ENCODE measurements at regions not wholly inside any gene's neighbourhood (a gene's known extent, or its start where the extent isn't known, plus 50 kb on each side); places are given as distances from the start of the nearest gene placed in this dataset.

DNA sequence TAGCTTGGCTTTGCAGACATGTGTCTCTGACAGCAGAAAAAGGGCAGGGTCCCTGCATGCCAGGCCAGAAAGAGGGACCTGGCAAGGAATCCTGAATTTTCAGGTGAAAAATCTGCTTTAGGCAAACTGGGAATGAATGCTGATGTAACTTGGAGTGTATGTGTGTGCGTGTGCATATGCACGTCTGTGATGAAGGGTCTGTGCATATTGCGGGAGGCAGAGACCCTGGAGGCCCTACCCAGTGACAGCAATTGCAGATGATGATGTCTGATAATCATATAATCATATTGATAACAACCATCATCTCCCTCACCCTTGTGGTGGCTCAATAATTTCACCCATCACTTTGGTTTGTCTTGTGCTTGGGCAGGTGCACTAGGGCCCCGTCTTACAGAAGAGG is 80.7 kb upstream of the SDK2 start:
- DNase-seq, result no peak

DNA sequence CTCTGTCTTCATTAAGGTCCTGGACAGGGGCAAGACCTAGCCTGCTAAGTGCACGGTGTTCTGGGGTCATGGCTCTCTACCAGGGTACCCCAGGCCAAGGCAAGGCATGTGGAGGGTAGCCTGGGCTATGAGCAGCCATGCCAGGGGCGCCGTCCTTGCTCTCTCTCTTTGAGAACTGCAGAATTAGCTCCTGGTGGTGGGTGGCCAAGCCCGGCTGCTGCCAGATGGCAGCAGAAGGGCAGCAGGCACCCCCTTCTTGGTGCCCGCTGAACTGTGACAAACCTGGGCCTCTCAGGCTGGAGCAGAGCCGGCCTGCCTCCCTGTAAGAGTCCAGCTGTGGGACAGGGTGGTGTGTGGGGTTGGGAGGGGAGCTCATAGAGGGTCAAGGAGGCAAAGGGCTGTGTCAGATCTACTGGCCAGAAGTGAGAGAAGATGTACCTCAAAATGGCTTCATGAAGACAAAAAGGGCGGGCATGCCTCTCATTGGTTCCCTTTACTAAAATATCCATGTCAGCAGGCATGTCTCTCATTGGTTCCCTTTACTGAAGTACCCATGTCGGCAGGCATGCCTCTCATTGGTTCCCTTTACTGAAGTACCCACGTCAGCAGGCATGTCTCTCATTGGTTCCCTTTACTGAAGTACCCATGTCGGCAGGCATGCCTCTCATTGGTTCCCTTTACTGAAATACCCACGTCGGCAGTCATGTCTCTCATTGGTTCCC is 81.7 kb upstream of the SDK2 start:
- DNase-seq, result peak; percentile 22

DNA sequence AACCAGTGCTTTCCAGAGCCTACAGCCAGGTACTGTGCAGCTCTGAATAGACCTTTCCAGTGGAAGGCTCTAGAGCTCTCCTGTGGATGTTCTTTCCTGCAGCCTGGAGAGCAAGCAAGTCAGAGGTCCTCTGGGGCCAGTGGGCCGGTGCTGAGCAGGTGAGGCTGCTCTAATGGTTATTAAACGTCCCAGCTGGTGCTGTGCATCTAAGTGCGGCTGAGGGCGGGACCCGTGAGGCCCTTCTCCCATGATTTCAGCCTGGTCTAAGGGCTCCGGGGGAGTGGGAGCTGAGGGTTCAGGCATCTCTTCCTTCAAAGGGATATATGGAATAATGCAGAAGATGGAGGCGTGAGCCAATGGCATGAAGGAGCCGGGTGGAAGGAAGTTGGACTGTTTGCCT is 83.7 kb upstream of the SDK2 start:
- no peak for DNase-seq

DNA sequence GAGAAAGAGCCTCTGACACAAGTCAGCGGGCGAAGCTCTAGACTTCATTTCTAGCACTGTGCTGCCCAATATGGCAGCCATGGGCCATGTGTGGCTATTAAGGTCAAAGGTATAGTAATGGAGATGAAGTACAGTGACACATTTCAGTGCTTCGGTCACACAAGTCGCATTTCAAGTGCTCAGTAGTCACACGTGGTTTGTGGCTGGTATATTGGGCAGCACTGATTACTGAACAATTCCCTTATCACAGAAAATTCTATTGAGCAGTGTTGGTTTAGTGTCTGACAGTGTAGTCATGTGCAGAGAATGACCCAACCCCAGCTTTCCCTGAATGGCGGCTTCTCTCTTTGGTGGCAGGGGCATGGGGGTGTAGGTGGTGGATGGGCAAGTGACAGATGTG is 84.9 kb upstream of the SDK2 start:
- no peak for DNase-seq

DNA sequence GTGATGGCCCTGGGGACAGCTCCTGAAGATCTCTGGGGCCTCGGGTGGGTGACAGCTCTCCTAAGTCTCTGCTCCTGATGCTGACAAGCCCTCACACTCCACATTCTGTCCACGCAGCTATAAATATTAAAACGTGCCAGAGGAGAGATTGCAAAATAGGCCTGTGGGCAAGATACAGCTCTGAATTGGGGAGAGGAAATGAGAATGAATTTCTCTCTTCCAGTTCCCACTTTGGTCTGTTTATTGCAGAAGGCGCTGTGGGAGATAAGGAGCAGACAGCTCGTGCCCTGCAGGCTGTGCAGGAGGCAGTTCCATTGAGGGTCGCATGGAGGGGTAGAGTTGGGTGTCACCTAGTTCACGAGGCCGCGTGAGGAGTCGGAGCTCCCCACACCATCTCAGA is 87.5 kb upstream of the SDK2 start:
- DNase-seq, result no peak

DNA sequence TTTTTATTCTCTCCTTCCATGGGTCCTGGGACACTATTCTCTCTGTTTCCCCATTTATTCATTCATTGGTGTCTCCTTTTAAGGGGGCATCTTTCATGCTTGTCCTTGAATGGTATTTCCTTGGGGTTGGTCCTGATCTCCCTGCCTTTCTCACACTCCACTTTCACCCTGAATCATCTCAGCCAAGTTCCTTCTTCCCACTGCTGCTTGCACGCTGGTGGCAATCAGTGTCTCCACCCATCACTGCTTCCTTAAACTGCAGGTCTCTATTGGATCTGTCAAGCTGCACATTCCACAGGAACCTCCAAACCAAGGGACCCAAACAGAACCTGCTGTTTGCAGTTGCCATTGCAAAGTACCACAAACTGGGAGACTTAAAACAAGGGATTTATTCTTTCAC is 89.3 kb upstream of the SDK2 start:
- DNase-seq, result peak; percentile 29

DNA sequence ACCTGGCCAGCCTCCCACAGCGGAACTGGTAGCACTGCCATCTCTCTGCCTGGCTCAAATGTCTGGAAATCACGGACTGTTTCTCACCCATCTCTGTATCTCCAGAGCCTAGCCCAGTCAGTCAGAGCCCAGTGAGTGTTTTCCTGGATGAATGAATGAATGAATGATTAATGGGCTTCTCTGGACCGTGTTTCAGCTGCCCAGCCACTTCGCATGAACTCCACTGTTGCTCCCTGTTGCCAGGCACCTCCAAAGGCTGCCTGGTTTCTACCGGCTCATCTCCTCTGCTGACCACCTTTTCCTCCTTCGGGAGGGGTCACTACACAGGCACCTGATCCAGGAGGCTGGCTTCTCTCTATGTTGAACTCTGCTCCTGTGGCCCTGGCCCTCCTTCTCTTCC is 91.0 kb upstream of the SDK2 start:
- DNase-seq, result no peak

DNA sequence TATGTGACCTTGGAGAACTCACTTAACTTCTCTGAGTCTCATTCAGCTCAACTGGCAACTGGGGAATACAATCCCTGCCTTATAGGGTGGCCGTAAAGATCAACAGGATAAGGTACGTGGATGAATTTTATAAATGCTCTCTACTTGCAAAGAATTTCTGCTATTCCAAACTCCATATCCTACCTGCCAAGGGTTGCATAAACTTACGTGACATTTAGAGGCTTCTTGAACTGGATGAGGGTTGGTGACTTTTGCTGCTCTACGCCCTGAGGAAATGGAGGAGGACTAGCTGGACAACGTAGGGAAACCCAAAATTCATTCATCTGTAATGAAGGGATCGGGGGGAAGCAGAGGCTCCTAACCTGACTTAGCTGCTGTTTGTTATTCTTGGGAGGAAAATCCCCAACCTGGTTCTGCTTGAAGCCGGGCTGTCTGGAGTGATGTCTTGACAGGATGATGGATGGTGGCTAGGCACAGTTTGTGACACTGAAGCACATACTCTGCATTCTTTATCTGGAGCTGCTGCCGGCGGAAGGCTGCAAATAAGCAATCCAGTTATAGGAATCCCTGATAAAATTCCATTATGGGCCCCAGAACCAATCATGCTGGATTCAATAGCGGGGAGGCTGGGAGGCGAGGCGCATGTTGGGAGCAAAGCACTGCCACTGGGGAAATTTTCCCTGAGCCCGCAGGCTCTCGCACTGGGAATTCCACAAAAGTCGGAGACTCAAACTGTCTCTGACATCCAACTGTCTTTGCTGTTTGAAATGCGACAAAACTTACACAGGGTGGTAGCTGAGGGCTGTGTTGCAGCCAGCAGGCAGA is 94.7 kb upstream of the SDK2 start:
- DNase-seq, result no peak

DNA sequence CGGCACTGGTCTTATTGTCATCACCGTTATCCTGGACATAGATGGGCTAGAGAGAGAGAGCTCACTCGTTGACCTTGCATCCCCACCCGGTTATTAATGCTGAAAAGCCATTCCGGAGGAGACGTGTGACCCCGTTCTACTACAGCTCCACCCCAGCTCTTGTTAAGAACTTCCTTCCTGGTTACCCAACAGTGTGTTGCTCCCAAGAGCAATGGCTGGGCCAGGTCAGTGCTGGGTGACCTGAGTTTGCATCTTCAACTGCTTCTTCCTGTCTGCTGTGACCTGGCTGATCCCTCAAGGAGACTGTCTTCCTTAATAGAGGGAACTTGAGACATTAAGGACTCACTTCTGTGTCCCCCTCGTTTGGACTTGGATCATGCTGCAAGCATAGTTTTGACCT is 96.1 kb upstream of the SDK2 start:
- no peak for DNase-seq

DNA sequence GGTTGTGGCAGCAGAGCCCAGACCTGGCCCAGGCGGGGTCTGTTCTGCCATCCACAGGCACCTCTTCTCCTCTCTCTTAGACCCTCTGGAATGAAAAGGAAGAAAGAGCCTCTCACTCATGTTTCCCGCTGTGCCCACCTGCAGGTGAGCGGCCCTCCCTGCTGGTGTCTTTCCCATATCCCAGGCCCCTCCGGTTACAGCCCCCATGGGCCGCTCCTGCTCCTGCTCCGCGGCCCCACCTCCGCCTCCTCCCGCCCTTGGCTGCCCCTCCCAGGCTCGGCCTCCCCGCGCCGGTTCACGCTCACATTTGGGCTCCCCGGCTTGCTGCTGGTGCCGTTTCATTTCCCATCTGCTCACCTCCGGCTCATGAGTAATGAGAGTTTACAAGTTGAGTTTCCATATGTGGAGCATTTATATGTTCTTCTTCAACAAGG is 98.7 kb upstream of the SDK2 start:
- DNase-seq, result no peak

DNA sequence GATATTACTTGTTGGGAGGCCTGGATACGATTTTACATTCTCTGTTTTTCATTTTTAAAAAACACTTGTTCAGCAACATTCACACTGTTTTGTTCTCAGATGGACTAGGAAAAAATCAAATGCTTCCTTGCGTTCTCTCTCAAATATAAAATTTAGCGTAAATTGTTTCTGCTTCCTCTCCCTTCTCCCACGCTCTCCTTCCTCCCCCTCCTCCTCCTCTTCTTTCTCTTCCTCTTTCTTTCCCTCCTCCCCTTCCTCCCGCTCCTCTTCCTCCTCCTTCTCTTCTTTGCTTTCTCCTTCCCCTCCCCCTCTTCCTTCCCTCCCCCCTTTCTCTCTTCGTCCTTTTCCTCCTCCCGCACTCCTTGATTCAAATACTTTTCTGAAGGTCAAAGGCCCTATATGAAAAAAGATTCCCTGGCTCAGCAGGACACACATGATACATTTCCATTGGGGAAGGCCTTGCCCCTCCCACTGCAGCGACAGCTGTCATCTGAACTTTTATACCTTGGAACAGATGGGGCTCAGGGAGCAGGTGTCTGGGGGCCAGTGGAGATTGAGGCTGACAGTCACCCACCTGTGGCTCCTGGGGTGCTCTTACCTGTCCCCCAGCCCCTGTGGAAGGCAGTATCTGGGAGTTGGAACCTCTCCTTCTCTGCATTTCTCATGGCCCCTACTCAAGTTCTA is 99.4 kb upstream of the SDK2 start:
- no peak for DNase-seq

DNA sequence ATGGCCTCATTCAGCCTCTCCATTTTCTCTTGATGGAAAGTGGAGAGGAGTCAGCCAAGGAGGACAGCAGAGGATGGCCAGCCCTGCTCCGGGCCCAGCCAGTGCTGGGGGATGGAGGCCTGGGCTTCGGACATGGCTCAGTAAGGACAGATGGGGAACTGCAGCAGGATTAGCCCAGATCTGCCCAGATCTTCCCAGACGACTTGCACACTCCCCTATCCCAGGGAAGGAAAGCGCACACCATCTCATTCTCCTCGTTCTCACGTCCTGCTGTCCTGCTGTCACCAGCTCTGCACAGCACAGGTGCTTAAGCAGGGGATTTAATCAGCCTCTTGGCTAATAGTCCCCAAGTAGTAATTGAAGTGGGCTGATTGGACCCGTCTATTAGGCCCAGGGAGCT is 100.2 kb upstream of the SDK2 start:
- DNase-seq, result no peak

DNA sequence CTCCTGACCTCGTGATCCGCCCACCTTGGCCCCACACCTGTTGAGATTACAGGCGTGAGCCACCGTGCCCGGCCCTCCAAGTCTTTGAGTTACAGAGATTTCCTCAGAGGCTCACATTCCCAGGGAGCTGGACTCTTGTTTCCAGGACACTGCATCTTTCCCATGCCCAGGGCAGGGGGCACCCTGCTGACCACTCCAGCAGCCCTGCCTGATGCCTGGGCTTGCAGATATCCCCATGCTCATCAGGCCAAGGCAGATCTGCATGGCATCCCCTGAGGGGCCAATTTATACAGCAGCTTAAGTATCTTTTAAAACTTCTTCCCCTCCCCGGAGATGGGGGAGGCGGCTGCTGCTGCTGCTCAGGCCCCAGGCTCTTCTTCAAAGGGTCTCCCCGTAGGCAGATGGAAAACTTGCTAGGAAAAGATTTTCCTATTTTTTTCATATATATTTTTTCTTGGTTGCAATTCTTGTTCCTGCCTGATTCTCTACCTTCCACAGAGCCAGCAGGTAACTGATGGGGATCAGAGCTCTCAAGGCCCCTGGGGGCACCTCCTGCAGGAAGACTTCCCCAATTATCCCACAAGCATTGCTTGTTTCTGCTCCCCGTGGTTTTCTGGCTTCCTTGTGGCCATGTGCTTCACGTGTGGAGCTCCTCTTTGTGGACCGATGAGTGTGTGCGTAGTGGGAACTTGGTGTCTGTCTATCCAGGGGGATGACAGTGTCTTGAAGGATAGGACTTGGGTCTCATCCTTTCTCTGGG is 102.2 kb upstream of the SDK2 start:
- DNase-seq, result no peak

DNA sequence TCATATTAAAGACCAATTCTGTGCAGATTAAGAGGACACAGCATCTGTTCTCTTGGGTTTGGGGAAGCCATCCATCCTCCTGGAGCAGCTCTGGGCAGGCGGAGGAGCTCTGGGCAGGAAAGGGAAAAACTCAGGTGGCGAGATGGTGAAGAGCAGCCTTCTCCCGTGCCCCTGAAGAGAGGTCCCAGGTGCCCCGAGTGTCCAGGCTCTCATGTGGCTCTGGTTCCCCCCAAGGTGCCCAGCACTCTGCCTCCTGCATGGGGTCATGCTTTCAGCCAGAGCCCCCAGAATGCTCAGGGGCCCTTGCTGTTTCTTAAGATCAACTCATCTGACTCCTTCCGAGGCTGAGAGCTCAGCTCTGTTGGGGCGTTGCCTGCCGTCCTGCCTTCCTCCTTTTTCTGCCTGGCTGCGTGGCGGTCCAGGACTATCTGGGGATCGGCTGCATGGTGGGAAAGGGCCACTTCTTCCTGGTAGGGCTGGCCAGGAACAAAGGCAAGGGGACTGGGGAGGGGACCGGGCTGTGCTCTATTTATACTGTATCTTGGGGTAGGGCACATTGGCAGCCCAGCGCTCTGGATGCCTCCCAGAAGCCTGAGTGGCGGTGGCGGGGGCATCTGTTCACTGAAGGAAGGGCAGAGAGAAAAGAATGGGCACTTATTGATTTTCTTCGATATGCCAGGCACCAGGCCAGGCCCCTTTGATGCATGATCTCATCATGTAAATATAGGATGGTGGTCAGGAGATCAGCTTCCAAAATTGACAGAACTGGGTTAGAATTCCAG is 103.2 kb upstream of the SDK2 start:
- DNase-seq, result no peak

DNA sequence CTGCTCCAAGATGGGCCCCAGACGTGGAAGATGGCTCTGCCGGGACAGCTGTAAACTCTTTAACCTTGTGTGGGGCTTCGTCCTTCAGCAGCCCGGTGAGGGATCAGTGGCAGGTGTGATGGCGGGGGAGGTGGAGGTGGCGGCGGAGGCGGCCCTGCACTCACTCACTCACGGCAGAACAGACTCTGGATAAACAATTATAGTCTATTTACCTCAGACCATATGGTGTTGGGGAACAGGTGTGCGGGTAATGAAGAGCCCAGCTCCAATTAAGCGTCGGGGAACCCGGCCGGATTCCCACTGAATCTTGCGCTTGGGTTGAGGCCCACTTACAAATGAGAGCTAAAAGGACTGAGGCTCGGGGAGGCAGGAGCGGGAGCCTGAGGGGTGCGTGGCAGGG is 104.3 kb upstream of the SDK2 start:
- DNase-seq, result no peak

DNA sequence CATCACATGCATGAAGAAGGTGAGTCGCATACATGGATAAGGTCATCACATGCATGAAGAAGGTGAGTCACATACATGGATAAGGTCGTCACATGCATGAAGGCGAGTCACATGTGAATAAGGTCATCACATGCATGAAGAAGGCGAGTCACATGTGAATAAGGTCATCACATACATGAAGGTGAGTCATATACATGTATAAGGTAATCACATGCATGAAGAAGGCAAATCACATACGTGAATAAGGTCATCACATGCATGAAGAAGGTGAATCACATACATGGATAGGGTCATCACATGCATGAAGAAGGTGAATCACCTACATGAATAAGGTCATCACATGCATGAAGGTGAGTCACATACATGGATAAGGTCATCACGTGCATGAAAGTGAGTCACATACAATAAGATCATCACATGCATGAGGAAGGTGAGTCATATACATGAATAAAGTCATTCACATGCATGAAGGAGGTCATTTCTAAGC is 105.1 kb upstream of the SDK2 start:
- DNase-seq, result no peak

DNA sequence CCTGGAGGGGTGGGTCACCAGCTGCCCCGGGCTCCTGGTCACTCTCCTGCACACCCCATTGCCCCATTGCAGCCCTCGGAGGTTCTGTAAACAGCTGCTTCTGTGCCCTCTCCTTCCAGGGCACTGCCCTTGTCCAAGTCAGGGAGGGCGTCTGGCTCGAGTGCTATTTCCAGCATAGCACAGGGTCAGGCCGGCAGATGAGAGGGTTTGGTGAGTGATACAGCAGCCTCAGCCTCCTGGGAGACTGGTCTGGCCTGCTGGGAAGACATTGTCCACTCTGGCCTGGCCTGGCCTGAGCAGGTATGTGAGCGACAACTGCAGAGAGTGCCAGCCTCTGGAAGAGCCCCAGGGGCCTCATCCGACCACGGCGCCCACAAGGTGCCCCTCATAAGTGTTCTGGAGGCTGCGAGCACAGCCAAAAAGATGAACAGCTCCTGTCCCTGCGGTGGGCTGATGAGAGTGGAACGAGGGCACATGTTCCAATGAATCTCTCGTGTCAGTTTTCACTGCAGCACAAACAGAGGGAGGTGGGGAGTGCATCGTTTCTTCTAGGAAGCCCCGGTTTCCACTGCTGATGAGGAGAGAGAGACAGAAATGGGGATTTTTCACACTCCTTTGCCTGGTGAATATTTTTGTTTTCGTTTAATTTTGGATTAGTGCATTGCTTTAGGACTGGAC is 105.8 kb upstream of the SDK2 start:
- no peak for DNase-seq

DNA sequence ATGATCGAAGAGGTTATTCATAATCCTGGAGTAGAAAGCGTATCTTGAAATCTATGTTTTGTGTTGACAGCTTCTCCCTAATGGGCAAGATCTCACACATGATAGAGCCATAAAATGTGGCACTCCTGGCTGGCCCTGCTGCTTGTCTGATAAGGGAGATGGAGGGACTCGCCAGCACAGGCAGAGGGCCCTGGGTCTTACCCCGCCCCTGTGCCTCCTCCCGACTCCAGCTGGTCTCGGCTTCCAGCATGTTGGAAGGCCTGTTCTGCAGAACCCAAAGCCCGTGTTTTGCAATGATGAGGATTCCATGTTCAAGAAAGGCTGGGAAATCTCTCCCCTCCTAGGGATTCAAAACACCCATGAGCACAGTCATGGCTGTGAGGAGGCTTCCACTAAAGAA is 106.7 kb upstream of the SDK2 start:
- DNase-seq, result no peak

DNA sequence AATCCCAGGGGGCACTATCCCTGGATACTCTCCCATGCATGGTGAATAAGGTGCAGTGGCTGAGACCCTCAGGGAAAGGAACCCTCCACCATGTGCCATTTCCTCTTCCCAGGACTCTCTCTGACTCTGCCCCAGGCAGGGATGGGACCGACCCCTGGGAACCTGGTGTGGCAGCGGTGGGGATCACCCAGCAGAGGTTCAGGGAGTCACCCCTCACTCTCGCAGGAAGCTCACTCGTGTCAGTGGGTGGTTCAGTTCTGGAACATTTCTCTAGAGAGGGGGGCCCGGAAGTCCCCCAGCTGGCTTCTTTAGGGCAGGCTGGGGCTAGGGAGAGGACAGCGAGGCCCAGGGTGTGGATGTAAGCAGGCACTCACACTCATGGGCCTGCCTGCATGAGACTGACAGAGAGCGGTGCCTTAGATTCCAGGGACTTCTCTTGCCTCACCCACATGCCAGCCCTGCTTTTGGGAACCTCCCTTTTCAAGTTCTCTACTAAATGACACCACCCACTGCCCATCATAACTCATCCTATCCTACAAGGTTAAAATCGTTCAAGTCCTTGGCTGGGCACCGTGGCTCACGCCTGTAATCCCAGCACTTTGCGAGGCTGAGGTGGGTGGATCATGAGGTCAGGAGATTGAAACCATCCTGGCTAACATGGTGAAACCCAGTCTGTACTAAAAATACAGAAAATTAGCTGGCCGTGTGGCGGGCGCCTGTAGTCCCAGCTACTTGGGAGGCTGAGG is 109.7 kb upstream of the SDK2 start:
- no peak for DNase-seq

DNA sequence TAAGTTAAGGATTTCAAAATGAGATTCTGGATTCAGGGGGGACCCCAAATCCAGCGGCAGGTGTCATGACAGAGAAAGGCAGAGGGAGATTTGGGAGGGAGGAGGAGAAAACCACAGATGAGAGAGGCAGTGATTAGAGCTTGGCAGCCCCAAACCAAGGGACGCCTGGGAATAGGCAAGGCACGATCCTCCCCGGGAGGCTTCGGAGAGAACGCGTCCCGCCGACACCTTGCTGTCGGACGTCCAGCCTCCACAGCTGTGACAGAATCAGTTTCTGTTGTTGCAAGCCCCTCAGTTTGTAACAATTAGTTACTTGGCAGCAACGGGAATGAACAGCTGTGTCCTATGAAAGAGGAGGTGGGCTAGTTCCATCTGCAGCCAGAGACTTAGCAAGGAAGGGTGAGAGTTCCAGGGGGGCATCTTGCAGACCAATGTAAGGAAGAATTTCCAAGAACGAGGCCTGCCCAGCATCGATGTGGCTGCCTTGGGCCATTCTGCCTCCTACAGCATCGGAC is 110.7 kb upstream of the SDK2 start:
- no peak for DNase-seq

DNA sequence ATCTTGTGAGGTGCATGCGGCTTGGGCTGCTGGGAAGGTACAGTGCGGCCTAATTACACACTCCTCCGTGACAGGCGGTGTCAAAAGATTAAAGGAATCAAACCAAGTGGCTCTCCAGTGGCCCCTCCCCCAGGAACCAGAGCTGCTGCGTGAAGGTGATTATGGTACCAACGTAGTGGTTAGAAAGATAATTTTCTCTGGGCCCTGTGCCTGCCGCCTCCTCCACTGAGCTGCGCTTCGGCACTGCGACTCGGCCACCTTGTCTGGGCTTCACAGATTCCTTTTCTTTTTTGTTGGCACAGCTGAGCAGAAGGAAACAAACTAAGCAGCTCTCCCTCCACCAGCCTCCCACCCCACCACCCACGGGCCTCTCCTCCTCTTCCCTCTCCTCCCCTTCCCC is 113.2 kb upstream of the SDK2 start:
- no peak for DNase-seq
